Keratinocyte (primary cell): ENCODE measurements at regions not wholly inside any gene's neighbourhood (a gene's known extent, or its start where the extent isn't known, plus 50 kb on each side); places are given as distances from the start of the nearest gene placed in this dataset.

Source experiments
- DNase-seq: peaks from one replicate; pipeline ENCODE4 v3.0.0-alpha.2; 2011; ENCODE audit warnings: low read depth, missing footprints, low spot score
- FAIRE-seq: peaks from 2 replicates; lab custom pipeline; 2011; peaks lifted over from hg19 to GRCh38; lab: Jason Lieb, UNC
- H2AFZ ChIP-seq: 2 replicates; pipeline ENCODE4 v1.6.0; 2012; ENCODE audit warnings: low read length, control low read depth, inconsistent platforms; ENCODE audit not compliant: control insufficient read depth
- H3K27ac ChIP-seq: 2 replicates; pipeline ENCODE4 v1.5.1; 2011; ENCODE audit warnings: low read length; ENCODE audit not compliant: control insufficient read depth, insufficient read depth
- H3K27me3 ChIP-seq: 3 replicates; pipeline ENCODE4 v1.6.0; 2011; ENCODE audit warnings: low read length; ENCODE audit not compliant: control insufficient read depth, insufficient read depth; ENCODE audit errors: extremely low read depth
- H3K36me3 ChIP-seq, 2 experiments: 2 replicates in 1 of 2; 3 replicates in 1 of 2; pipeline ENCODE4 v1.5.1; 2011; ENCODE audit warnings: low read length in 2 of 2, mild to moderate bottlenecking in 1 of 2; ENCODE audit not compliant: control insufficient read depth in 2 of 2, insufficient read depth in 2 of 2; ENCODE audit errors: extremely low read depth in 1 of 2
- H3K4me1 ChIP-seq: 3 replicates; pipeline ENCODE4 v1.5.1; 2011; ENCODE audit warnings: low read length; ENCODE audit not compliant: control insufficient read depth, insufficient read depth; ENCODE audit errors: extremely low read depth
- H3K4me2 ChIP-seq: 3 replicates; pipeline ENCODE4 v1.6.0; 2011; ENCODE audit warnings: low read depth, low read length; ENCODE audit not compliant: control insufficient read depth, insufficient read depth; ENCODE audit errors: extremely low read depth
- H3K4me3 ChIP-seq, 3 experiments: fragments of 200-600 bp in 1 of 3; sonication (generic) in 1 of 3; 2 replicates in 2 of 3; 3 replicates in 1 of 3; pipeline ENCODE4 v1.5.1; 2011 to 2016; ENCODE audit warnings: low read length in 3 of 3, mild to moderate bottlenecking in 3 of 3, control low read depth in 2 of 3, inconsistent platforms in 1 of 3, low read depth in 1 of 3, mixed read lengths in 1 of 3, mixed run types in 1 of 3, moderate library complexity in 1 of 3; ENCODE audit not compliant: control insufficient read depth in 2 of 3, insufficient read depth in 2 of 3; ENCODE audit errors: extremely low read depth in 1 of 3
- H3K79me2 ChIP-seq: 2 replicates; pipeline ENCODE4 v1.6.0; 2012; ENCODE audit warnings: low read length; ENCODE audit not compliant: control insufficient read depth, insufficient read depth
- H3K9ac ChIP-seq: 3 replicates; pipeline ENCODE4 v1.6.0; 2011; ENCODE audit warnings: low read length; ENCODE audit not compliant: control insufficient read depth, insufficient read depth; ENCODE audit errors: extremely low read depth
- H3K9me1 ChIP-seq: 3 replicates; pipeline ENCODE4 v1.6.0; 2011; ENCODE audit warnings: low read length; ENCODE audit not compliant: control insufficient read depth, insufficient read depth; ENCODE audit errors: extremely low read depth
- H3K9me3 ChIP-seq: 2 replicates; pipeline ENCODE4 v1.5.1; 2012; ENCODE audit warnings: low read depth, low read length; ENCODE audit not compliant: control insufficient read depth
- H4K20me1 ChIP-seq: 3 replicates; pipeline ENCODE4 v1.6.0; 2011; ENCODE audit warnings: low read length; ENCODE audit not compliant: control insufficient read depth, insufficient read depth; ENCODE audit errors: extremely low read depth
- CTCF ChIP-seq, 3 experiments: IDR thresholded peaks in 1 of 3; conservative IDR thresholded peaks in 1 of 3; optimal IDR thresholded peaks in 1 of 3; 2 replicates in 2 of 3; 3 replicates in 1 of 3; pipeline versions ENCODE3 to v1.5.1; 2011; ENCODE audit warnings: low read length in 3 of 3, mild to moderate bottlenecking in 3 of 3, moderate library complexity in 2 of 3, control low read depth in 1 of 3, inconsistent platforms in 1 of 3; ENCODE audit not compliant: insufficient read depth in 2 of 3; ENCODE audit errors: extremely low read depth in 1 of 3
- EZH2 ChIP-seq: IDR thresholded peaks from one replicate; pipeline ENCODE4 v1.6.1; 2012; ENCODE audit warnings: inconsistent platforms, mild to moderate bottlenecking, low read length, moderate library complexity
- dilution Hi-C: fragments of 300-500 bp; cut with MboI; formaldehyde crosslinking; loops from one replicate; pipeline ENCODE4 v1.7.0; 2020; ENCODE audit warnings: low sequenced_read_pairs; ENCODE audit not compliant: extremely low pct_ligation_motif_present

- dilution Hi-C loops = no loop called here
- Histone ChIP-seq H3K4me3 (no peak overlapping the region), H3K9ac (no peak overlapping the region), H3K27me3 (no peaks in the 10 kb centered on the region), H3K36me3 (no peaks in the 10 kb centered on the region), H3K27ac (no peak overlapping the region), H3K79me2 (no peaks in the 10 kb centered on the region), H4K20me1 (no peaks in the 10 kb centered on the region), H3K9me1 (no peaks in the 10 kb centered on the region), H3K4me2 (no peak overlapping the region), H3K9me3 (no peaks in the 10 kb centered on the region), H3K4me1 (no peaks in the 10 kb centered on the region), H2AFZ (no peak overlapping the region)
- no peak for DNase-seq
- TF ChIP-seq CTCF (optimal IDR thresholded peaks at IDR 0.05 in 1 of 3, IDR thresholded peaks at IDR 0.05 in 1 of 3, conservative IDR thresholded peaks at IDR 0.05 in 1 of 3; ENCODE audit: extremely low read depth in 1 of 3, insufficient read depth in 2 of 3, low read length in 3 of 3) (no peak), EZH2 (no peak)
- FAIRE-seq = no peak
Measured at GRCh38 chr13:64327505-64328194, 2902.5 kb downstream of the PCDH9 start.

GRCh38 chr13:64314331-64314730 lies 2898.7 kb upstream of the PCDH20 start:
- H3K27me3 ChIP-seq = no peaks in the 10 kb centered on the region
- no peak overlapping the region for H3K4me3 ChIP-seq
- FAIRE-seq (no peak), DNase-seq (no peak)
- no peak overlapping the region for H2AFZ ChIP-seq
- no peaks in the 10 kb centered on the region for H3K79me2 ChIP-seq
- TF ChIP-seq CTCF (optimal IDR thresholded peaks at IDR 0.05 in 1 of 3, IDR thresholded peaks at IDR 0.05 in 1 of 3, conservative IDR thresholded peaks at IDR 0.05 in 1 of 3; ENCODE audit: extremely low read depth in 1 of 3, insufficient read depth in 2 of 3, low read length in 3 of 3) (no peak), EZH2 (no peak)
- H3K4me2 ChIP-seq = no peak overlapping the region
- H3K4me1 ChIP-seq = no peaks in the 10 kb centered on the region
- no peaks in the 10 kb centered on the region for H3K9me1 ChIP-seq
- dilution Hi-C loops = no loop called here
- H3K9me3 ChIP-seq = no peaks in the 10 kb centered on the region
- no peaks in the 10 kb centered on the region for H3K36me3 ChIP-seq
- H3K9ac ChIP-seq = no peak overlapping the region
- H4K20me1 ChIP-seq = no peaks in the 10 kb centered on the region
- H3K27ac ChIP-seq = no peak overlapping the region
